UCSD-AML1 (cell line): ENCODE measurements at regions not wholly inside any gene's neighbourhood (a gene's known extent, or its start where the extent isn't known, plus 50 kb on each side); places are given as distances from the start of the nearest gene placed in this dataset.
"Not testable (repeated sequence)": the region's sequence is repeated elsewhere in the genome, so short reads cannot be mapped to it uniquely, and the experiment has no call there.

Experiments
- DNase-seq: peaks from one replicate; lab custom pipeline; 2025; ENCODE audit not compliant: unreplicated experiment; lab: John Stamatoyannopoulos, UW

- no peak for DNase-seq
Measured at GRCh38 chr10:121322776-121323175, 275.5 kb downstream of the FGFR2 start.

DNA sequence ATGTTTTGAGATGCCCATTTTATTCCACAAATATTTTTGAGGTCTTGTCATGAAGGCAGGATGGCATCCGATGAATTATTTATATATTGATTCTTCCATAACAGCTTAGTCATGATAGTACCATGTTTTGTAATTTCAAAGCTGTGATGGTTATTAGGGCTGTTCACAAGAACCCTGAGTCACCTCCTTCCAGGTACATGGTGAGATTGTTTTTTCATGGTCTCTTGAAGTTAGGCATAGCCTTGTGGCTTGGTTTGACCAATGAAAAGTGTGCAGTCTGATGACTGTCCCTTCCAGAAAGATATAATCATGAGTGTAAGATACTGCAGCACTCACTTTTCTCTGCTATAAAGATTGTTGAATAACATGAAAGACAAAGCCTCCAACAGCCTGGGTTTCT, 274.8 kb downstream of the FGFR2 start:
- DNase-seq: no peak

GRCh38 chr10:121324678-121325213, 273.5 kb downstream of the FGFR2 start:
- DNase-seq: no peak

GRCh38 chr10:121325490-121326231, 272.6 kb downstream of the FGFR2 start:
- DNase-seq: no peak

GRCh38 chr10:121326905-121327304, 271.3 kb downstream of the FGFR2 start:
- no peak for DNase-seq

GRCh38 chr10:121327727-121328126, 270.5 kb downstream of the FGFR2 start:
- DNase-seq: no peak

DNA sequence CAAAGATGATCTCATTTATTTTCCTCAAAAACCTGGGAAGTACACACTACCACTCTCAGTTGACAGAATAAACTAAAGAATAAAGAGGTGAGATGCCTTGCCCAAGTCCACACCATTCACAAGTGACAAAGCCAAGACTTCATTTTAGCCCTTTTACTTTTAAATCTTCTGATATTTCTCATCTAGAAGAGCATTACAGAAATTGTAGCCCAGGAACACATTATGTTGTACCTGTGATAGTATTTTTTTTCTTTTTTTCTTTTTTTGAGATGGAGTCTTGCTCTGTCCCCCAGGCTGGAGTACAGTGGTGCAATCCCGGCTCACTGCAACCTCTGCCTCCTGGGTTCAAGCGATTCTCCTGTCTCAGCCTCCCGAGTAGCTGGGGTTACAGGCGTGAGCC, 268.6 kb downstream of the FGFR2 start:
- not testable (repeated sequence) for DNase-seq

DNA sequence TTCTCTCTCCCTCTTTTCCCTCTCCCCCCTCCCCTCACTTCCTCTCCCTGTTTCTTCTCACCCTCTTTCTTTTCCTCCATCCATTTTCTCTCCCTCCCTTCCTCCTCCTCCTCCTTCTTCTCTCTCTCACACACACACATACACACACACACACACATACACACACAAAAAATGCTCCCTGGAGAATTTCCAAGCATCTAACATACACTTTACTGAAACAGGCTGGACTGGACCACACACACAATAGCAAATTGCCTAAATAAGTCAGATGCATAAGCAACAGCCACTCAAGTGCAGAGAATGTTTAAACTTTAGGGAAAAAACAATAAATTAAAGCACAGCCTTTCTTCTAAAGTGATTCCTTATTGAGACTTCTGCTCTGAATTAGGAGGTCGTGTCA, 267.7 kb downstream of the FGFR2 start:
- no peak for DNase-seq

- DNase-seq: no peak
Measured at GRCh38 chr10:121332353-121332752, 265.9 kb downstream of the FGFR2 start.

GRCh38 chr10:121332829-121333765, 265.1 kb downstream of the FGFR2 start:
- DNase-seq: no peak

DNA sequence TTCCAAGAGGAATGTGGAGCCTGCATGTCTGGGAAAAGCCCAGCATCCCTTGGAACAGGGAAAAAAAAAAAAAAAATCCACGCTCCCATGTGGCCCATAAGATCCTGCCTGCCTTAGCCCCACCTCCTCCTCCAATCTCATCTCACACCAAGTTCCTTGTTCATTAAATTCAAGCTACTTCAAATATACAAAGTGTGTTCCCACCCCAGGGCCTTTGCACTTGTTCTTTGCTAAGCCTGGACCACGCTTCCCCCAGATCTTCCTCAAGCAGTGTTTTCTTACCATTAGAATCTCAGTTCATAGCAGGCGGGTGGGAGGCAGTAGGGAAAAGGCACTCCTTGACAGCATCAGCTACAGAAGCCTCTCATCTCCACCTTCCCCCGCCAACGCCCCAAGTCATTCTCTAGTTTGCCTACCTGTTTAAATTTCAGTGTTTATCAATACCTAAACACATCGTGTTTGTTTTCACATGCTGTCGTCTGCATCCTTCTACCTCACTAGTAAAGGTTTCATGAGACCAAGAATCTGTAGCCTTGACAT, 262.8 kb downstream of the FGFR2 start:
- DNase-seq: no peak

DNA sequence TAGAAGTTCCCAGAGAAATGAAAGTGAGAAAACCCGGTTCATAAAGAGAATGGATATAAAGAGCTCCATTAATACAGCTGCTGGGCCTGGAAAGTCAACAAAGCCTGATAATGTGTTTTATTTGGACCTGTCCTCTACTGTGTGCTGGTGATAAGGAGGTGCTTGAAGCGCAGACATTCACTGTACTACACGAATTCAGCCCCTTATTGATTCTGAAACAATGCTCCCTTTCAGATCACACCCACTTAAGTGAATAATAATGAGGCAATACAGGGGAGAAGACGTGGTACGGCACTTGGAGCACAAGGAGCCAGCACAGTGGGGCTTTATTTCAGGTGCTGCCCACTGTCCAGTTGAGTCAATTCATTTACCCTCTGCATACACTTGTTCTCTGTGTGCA, 260.8 kb downstream of the FGFR2 start:
- no peak for DNase-seq

- DNase-seq: no peak
Measured at GRCh38 chr10:121338206-121338980, 259.9 kb downstream of the FGFR2 start.

GRCh38 chr10:121339114-121339513, 259.1 kb downstream of the FGFR2 start:
- DNase-seq: no peak

DNA sequence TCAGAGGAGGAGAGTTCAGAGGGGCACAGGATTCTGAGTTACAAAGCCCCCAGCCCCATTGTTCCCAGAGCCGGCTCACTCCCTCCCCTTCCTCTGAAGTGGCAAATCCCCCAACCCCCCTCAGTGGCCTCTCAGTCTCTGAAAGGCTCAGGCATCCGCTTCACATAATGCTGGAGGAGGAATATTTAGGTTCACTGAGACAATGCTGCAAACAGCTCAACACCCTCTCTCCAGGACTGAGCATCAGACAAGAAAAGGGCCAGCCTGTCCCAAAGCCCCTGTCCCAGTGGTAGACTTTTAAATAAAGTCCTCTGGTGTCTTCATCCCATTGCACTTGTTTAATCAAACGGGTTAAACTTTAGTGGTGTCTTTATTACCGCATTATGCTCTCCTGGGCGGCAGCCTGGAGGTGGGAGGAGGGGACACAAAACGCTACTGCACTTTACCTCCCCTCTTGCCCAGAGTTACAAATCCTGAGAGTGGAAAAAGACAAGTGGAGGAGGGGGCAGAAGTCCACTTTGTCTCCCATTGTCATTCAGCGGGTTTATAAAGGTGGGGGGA, 257.9 kb downstream of the FGFR2 start:
- DNase-seq: no peak

GRCh38 chr10:121351540-121351939, 246.7 kb downstream of the FGFR2 start:
- DNase-seq: no peak

DNA sequence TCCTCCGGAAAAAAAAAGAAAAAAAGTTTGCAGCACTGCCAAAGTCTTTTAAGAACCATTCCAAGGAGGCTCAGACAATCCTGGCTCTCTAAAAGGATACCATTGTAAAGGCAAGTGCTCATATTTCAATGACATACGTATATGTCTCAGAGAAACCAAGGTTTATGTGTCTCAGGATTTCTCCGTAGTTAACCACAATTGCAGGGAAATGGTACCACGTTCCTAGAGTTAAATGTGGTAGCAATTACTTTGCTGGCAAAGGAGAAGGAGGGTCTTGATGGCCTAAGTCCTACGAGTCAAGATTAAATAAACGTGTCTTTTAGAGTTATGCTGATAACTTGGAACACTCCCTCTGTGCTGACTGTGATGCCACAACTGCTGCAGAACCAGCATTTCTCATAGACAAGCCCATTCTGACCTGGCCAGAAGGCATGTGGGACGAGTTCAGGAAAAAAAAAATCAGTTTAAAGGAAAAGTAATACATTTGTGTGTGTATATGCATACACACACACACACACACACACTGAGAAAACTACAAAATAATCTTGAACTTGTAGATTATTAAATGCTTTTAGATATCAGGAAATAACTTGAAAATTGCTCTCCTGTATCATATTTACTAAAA, 245.9 kb downstream of the FGFR2 start:
- DNase-seq: no peak

DNA sequence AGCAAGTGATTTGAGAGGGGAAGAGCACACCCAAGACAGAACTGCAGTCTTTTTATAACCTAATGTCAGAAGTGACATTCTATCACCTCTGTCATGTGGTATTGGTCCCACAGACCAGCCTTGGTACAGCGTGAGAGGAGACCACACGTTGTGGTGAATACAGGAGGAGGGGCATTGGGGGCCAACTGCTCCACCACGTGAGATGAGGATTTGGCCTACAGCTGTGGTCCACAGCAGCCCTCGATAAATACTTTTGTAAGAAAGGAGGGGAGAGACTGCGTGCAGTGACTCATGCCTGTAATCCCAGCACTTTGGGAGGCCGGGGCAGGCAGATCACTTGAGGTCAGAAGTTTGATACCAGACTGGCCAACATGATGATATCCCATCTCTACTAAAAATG, 243.1 kb downstream of the FGFR2 start:
- no peak for DNase-seq

GRCh38 chr10:121356183-121356582, 242.1 kb downstream of the FGFR2 start:
- DNase-seq: no peak

- no peak for DNase-seq
Measured at GRCh38 chr10:121357401-121357800, 240.8 kb downstream of the FGFR2 start.
